HG02981 (cell line): ENCODE measurements at regions not wholly inside any gene's neighbourhood (a gene's known extent, or its start where the extent isn't known, plus 50 kb on each side); places are given as distances from the start of the nearest gene placed in this dataset.

Experiments
- ATAC-seq: cut with Tn5 transposase; IDR thresholded peaks from one replicate; pipeline ENCODE4 v1.9.1; 2021; ENCODE audit warnings: mild to moderate bottlenecking, moderate library complexity; ENCODE audit not compliant: unreplicated experiment

- ATAC-seq, result no peak
Observed at GRCh38 chr2:195606179-195606578, 50.8 kb upstream of the SLC39A10 start.

DNA sequence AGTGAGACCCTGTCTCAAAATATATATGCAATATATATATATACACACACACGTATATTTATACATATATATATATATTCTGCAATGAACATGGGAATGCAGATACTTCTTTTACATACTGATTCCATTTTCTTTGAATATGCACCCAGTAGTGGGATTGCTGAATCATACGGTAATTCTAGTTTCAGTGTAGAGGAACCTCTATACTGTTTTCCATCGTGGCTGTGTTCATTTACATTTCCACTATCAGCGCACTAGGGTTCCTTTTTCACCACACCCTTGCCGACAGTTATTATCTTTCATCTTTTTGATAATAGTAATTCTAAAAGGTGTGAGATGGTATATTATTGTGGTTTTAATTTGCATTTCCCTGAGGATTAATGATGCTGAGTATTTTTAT, 52.3 kb upstream of the SLC39A10 start:
- ATAC-seq, result no peak

- no peak for ATAC-seq
Observed at GRCh38 chr2:195603998-195604397, 53.0 kb upstream of the SLC39A10 start.

GRCh38 chr2:195603408-195603807, 53.6 kb upstream of the SLC39A10 start:
- ATAC-seq, result no peak

- no peak for ATAC-seq
Observed at GRCh38 chr2:195602687-195603086, 54.3 kb upstream of the SLC39A10 start.

GRCh38 chr2:195601361-195601760, 55.7 kb upstream of the SLC39A10 start:
- no peak for ATAC-seq

GRCh38 chr2:195600778-195601177, 56.2 kb upstream of the SLC39A10 start:
- no peak for ATAC-seq

GRCh38 chr2:195596840-195597239, 60.2 kb upstream of the SLC39A10 start:
- ATAC-seq, result no peak

DNA sequence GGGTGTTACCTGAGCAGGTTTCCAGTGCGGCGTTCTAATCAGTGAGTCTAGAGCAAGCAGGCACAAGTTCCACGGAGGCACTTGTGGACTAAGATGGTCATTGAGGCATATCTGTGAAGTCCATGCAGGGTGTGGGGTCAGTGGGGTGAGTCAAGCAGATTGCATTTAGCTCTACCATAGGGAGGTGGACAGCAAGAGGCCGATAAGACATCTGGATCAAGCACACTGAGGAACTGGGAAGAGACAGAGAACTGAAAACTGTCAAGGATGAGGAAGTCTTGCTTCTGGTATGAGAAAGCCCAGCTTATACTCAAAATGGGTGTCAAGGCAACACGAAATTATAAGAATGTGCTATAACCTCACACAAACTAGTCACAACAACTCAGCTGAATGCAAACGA, 61.2 kb upstream of the SLC39A10 start:
- no peak for ATAC-seq

DNA sequence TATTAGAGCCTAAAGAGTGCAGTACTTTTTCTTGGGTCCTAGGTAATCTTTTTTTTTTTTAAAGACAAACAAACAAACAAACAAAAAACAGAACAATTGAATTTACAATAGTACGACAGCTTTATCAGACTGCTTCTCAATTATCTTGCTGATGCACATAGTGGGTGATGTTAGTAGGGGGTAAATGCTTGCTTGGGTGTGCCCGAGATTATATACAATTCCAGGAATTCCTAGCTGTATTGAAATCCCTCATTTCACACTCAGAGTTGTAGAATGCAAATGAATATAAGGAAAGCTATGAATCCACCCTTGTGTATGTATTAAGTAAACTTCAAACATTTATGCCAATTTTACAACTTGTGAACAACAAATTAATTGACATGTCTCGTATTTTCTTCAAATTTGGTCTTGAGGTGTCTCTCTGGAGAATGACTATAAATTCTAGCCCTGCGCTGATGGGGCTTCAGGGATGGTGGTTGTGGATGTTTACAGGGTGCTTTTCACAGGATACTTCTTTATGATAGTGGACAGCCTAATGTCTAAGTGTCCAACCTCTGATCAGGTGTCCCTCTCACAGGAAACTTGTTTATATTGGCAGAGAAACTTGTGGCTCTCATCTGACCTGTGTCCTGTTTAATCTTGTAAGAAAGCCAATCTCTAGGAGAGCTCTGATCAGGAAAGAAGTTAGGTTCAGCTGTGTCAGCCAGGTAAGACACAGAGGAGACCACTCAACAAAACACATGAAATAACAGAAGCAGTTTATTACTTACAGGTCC, 61.9 kb upstream of the SLC39A10 start:
- ATAC-seq, result no peak

- ATAC-seq, result no peak
Observed at GRCh38 chr2:195594248-195594647, 62.8 kb upstream of the SLC39A10 start.

DNA sequence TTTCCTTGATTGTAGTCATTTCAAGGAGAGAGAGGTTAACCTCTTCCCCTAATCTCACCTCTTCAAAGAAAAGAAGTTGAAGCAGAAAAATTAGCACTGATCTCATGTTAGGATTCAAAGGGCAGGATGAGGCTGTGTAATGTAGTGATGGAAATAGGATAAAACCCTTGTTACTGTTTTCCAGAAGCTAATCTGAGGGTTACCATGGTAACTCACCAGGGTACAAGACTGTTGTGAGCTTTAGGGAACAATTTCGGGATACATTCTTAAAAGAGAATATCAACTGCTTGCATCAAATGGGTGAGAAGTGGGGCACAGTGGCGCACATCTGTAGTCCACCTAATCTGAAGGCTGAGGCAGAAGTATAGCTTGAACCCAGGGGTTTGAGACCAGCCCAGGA, 64.9 kb upstream of the SLC39A10 start:
- no peak for ATAC-seq

- no peak for ATAC-seq
Observed at GRCh38 chr2:195590861-195591205, 66.2 kb upstream of the SLC39A10 start.

DNA sequence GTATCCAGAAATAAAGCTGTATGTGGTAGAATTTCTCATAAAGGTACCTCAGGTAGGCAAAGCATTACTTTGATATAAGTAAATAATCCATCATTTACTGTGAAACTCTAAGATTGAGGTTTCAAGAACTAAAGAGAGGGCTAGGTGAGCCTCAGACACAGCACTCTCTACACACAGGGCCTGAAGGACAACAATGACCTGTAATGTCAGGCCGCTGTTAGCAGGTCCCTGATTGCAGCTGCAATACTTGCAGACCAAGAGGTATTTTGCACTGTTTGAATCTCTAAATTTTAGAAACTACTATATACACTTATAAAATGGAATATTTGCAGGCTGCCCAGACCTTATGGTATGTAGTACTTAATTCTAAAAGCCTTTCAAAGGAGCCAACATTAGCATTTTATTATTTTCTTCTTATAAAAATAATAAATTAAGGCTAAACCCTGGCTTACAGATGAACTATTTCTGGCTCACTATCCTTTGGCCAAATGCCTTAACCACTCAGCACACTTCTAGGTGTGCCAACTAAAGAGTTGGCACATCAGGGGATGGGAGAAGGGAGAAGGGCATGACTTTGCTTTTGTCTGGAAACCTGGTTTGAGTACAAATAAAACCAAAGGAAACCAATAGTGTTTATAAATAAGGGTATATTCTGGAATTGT, 66.7 kb upstream of the SLC39A10 start:
- no peak for ATAC-seq

DNA sequence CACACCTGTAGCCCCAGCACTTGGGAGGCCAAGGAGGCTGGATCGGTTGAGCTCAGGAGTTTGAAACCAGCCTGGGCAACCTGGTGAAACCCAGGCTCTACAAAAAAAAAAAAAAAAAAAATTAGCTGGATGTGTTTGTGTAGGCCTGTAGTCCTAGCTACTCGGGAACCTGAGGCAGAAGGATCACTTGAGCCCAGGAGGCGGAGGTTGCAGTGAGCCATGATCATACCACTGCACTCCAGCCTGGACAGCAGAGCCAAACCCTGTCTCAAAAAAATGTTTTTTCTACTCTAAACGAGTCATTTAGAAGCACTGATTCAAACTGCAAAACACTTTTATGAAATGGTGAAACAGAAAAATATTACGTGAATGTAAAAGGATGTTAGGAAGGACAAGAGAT, 69.1 kb upstream of the SLC39A10 start:
- ATAC-seq, result no peak

DNA sequence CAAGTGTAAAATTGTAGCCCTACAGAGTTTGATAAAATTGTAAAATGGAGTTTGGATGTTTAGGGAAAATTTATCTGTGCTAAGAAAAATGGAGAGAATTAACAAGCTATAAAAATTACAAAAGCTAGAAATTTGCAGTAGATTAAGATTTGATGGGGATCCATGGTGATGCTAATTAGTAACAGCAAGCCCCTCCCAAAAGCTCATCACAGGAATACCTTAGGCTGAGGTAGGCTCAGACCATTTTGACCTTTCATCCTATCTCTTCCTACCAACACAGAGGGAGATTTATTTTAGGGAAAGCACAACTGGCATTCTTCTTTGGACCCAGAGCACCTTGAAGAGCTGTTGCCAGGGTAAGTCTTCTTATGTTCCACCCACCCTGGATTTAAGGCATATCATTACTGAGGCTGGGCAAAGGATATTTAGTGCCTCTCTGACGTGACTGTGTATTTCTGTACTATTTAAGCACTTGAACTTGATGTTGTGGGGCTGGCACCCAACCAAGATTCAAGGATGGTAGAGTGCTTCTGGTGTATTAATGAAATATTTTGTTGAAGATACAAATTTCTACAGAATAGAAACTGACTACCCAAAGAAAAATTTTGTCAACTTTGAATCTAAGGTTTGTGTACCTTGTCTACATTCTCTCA, 70.8 kb upstream of the SLC39A10 start:
- no peak for ATAC-seq

DNA sequence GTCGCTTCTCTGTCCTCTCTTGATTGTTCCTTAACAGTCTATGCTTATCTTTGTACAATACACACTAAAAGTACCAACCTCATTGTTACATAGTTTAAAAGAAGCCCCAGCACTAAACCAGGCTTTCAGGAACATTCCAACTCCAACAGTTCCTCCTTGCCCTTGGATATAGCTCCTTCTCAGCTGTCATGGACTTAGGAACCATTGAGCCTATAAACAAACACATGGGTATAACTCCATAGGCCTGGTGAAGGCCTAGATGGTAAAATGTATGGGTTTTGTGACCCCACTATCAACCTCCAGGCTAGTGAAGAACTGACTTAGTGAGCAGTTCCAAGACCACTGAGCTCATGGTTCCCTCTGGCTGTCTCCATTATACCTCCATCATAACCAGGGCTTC, 74.8 kb upstream of the SLC39A10 start:
- no peak for ATAC-seq

DNA sequence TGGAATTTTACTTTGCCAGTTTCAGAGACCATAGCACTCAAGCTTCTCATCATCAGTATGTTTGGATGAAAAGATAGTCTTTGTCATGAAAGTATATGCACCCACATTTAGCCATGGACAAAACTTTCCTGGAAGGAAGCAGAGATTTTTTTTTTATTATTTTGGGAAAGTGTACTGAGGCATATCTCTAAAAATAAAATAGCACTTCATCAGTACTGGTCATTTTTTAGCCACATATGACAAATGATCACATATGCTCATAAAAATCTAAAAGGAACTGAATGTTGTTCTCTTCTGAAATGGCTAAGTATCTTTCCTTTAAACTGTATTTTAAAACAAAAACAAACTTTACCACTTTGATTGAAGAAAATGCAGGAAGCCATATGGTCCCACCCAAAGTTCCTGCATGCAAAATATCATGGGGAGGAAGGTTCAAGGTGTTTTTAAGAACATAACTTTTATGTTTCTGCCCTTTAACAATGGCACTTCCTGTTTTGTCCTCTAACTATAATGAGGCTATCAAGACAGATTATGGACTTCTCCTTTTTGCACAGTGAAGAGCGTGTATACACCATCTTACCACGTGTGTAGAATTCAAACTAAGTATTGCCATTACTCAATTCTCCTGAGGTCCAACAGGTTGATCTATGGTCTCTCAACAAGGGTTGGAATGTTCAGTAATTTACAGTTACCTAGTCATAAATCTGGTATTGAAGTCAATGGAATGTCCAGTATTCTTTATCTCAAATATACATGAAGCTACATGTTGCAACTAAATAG, 77.1 kb upstream of the SLC39A10 start:
- ATAC-seq, result no peak

GRCh38 chr2:195575879-195576401, 81.1 kb upstream of the SLC39A10 start:
- peak; percentile 79 for ATAC-seq

GRCh38 chr2:195575016-195575415, 82.0 kb upstream of the SLC39A10 start:
- no peak for ATAC-seq

DNA sequence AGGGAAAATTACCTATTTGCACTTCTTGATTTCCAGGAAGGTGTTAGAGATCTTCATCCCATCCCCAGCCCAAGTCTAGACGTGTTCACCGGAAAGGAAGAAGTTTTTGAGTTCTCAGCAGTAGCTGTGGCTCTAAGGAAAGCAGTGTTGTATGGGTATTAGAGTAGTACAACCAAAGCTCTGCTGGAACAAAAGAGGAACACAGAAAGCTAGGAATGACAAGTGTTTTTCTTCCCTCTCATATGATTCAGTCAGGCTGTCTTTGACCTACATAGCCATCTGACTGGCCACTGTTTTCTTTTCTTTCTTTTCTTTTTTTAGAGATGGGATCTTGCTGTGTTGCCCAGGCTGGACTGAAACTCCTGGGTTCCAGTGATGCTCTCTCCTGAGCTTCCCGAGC, 82.7 kb upstream of the SLC39A10 start:
- ATAC-seq, result no peak
